GM19438 (cell line): ENCODE measurements at regions not wholly inside any gene's neighbourhood (a gene's known extent, or its start where the extent isn't known, plus 50 kb on each side); places are given as distances from the start of the nearest gene placed in this dataset.
"Not testable (repeated sequence)": the region's sequence is repeated elsewhere in the genome, so short reads cannot be mapped to it uniquely, and the experiment has no call there.

Experiments
- ATAC-seq: cut with Tn5 transposase; IDR thresholded peaks from one replicate; pipeline ENCODE4 v1.9.1; 2021; ENCODE audit warnings: low read depth; ENCODE audit not compliant: unreplicated experiment

GRCh38 chr5:135161221-135161620 lies 127.2 kb upstream of the PITX1 start:
- ATAC-seq = no peak

GRCh38 chr5:135160036-135160675 lies 126.1 kb upstream of the PITX1 start:
- no peak for ATAC-seq

- no peak for ATAC-seq
Measured at GRCh38 chr5:135159626-135160025, 125.6 kb upstream of the PITX1 start.

- no peak for ATAC-seq
Measured at GRCh38 chr5:135158982-135159381, 125.0 kb upstream of the PITX1 start.

- no peak for ATAC-seq
Measured at GRCh38 chr5:135158314-135158697, 124.3 kb upstream of the PITX1 start.

DNA sequence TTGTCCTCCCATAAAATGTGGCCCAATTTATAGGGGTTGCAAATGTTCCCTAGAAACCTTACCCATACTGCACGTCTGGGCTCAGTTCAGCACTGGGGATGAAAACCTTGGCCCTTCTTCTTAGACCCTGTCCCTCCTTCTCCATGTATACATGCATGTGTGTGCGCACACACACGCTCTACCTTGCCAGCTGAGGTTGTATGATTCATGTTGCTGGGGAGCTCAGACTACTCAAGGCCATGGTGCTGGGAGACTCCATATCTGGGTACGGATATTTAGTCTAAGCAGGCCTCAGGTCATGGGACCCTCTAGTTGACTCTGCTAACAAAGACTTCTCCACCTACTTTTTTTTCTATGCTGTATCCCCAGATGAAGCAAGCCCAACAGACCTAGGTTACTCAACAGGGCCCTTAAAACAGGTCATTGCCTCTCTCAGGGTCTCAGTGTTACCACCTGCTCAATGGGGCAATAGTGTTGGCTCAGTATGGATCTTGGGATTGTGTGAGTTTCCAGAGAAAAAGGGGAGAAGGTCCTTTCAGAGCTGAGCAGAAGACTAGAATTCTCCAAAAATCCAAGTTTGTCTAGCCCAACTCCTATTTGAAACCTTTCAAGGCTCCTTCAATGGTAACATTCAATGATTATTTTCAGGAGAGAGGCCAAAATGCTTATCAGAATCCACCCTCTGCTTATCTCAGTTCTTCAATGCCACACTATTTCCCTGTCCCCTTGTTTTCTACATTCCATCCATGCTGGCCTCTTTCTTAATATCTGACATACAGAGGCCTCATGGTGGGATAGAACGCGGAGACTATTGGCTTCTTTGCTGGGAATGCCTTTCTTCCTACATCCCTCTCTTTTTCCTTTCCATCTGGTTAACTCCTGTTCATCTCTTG lies 123.6 kb upstream of the PITX1 start:
- no peak for ATAC-seq

GRCh38 chr5:135156715-135157404 lies 122.8 kb upstream of the PITX1 start:
- no peak for ATAC-seq

- no peak for ATAC-seq
Measured at GRCh38 chr5:135156337-135156714, 122.3 kb upstream of the PITX1 start.

GRCh38 chr5:135155616-135156214 lies 121.7 kb upstream of the PITX1 start:
- ATAC-seq = no peak

DNA sequence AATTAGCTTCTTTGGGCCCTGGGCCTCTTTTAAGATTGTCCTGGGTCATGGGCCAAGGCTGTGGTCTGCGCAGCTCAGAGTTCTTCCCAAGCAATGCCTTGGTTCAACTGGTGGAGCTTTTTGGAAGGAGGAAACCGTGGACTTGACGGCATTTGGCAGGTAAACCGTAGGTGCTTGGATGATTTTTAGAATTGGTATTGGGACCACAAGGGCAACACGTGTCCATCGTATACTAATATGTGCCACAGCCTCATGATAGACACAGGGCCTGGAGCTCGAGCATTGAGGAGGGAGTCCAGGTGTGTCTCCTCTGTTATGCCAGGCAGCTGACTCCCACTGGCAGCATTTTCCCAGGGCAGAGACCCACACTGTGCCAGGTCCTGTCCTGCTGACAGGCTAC lies 120.9 kb upstream of the PITX1 start:
- ATAC-seq = no peak

- ATAC-seq = no peak
Measured at GRCh38 chr5:135154197-135154596, 120.2 kb upstream of the PITX1 start.

- no peak for ATAC-seq
Measured at GRCh38 chr5:135153661-135154060, 119.6 kb upstream of the PITX1 start.

GRCh38 chr5:135153259-135153658 lies 119.2 kb upstream of the PITX1 start:
- ATAC-seq = no peak

DNA sequence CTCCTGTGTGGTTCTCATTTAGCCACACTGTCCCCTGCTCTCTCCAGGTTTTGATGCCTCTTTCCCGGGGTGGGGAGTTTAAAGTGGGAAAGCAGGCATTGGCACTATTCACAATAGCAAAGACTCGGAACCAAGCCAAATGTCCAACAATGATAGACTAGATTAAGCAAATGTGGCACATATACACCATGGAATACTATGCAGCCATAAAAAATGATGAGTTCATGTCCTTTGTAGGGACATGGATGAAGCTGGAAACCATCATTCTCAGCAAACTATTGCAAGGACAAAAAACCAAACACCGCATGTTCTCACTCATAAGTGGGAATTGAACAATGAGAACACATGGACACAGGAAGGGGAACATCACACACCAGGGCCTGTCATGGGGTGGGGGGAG lies 117.6 kb upstream of the PITX1 start:
- ATAC-seq = not testable (repeated sequence)

DNA sequence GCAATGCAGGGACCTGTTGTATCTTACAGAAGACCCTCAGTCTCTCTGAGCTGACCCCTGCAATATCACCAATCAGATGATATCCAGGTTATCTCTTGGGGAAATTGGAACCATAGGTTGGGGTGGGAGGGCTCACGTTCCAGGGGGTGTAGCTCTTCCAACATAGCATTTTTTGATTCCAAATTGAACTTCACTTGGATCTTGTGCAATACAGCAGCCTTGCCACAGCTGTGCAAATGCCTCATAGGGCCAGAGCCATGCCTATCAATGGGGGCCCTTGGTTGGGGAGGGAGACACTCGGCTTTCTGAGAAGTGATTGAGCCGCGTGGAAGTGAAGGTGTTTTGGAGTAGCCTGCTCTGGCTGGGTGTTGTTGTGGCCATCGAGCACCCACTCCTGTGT lies 117.2 kb upstream of the PITX1 start:
- ATAC-seq = no peak

DNA sequence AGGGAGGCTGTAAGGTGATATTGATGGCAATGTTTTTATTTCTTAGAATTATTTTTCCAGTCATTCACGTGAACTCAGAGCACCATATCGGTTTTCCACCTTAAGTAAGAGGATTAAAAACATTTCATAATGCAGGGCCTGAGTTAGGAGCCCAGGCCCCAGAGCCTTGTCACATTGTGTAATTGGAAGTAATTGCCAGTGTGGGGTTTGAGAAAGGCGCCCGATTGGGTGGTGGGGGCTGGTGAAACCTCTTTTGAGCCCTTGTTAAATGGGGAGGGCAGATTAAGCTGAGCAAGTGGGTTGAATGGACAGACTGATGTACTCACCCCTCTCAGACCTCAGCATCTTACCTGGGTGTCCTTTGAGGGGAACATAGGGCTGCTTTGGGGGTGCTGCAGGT lies 116.7 kb upstream of the PITX1 start:
- no peak for ATAC-seq

DNA sequence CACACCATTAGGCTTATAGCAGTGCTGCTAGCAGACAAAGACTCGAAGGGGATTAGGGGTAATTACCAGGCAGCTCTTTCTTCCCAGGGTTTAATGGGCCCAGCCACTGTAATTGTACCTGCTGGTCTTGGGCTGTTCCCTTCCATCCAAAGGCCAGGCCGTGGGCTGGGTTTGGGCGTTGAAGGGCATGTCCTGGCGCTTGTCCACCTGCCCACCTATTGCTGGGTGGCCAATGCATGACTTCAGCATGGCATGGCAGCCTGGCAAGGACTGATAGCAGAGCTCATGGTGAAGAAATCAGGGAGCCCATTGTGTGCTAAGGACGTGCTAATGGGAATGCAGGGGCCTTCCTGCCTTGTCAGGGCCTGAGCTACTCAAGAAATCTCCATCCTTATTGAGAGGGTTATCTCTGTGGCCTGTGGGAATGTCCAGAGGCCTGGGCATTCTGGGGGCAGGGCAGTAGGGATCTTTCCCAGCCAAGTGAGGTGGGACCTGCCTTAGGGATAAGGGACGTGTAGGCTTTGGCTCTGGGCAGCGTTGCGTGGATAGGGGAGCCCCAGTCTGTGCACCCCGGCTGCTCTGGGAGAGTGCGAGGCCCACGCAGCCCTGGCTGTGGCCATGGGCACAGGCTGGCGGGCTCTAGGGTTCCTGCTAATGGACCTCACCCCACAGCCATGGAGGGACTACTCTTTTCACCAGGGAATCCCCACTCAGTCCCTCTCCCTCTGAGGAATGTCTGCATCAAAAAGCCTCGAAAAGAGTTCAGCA lies 116.1 kb upstream of the PITX1 start:
- ATAC-seq = no peak

DNA sequence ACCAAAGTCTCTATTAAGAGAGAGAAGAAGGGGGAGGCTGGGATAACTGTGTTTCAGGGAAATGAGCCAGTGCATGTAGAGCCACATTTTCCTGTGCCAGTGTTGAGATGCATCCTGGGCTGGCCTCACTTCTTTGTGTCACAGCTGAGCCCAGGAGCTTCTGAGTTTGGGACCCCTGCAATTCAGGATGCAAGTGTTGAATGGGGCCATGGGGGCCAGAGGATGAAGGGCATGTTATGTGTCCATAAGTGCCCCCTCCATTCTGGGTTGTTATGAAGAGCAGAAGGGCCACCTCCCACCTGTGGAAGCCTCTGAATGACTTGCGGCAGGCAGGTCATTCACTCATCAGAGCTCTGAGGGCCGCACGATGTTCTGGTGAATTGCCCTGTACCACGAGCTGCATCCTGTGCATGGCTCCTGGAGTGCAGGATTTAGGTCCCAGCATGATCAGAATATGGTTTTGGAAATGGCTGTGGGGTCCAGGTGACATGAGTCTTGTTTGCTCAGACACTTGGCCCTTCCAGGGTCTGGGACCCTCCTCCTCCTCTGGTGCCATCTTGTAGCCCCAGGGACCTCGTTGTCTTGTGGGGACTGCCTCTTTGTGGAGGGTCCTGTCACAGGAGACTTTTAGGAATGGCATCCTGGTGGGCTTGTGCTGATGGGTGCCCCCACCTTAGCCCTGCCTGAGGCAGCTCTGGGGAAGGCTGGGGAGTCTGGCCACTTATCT lies 115.4 kb upstream of the PITX1 start:
- no peak for ATAC-seq

DNA sequence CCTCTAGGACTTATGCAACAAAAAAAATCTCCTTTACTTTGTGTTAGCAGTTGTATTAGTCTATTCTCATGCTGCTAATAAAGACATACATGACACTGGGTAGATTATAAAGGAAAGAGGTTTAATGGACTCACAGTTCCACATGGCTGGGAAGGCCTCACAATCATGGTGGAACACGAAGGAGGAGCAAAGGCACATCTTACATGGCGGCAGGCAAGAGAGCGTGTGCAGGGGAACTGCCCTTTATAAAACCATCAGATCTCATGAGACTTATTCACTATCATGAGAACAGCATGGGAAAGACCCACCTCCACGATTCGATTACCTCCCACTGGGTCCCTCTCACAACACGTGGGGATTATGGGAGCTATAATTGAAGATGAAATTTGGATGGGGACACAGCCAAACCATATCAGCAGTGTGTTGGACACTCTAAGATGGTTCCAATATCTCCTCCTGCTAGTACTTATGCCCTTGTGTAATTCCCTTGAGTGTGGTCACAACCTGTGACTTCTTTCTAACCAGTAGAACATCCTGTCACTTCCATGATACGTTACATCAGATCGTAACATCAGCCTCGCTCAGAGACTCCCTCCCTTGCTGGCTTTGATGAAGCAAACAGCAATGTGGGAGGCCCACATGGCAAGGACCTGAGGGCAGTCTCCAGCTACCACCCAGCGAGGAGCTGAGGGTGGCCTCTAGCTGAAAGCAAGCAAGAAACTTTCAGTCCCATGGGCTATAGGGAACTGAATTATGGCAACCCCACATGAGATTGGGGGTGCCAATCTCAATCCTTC lies 113.5 kb upstream of the PITX1 start:
- no peak for ATAC-seq
